ENCODE measurements at regions not wholly inside any gene's neighbourhood (a gene's known extent, or its start where the extent isn't known, plus 50 kb on each side); places are given as distances from the start of the nearest gene placed in this dataset.

DNA sequence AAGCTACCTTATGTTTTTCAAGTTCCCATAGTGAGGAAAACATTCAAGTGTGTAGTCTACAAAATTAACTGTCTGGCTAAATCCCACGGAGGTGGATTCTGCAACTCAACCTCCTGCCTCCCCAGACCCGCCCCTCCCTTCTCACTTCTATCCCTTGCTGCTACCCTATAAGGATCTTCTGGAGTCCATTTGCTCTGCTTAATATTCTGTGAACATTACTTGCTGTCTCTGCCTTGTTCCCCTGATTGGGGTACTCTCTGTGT, 163.2 kb downstream of the KCNE4 start:
- H3K27me3 ChIP-seq (ENCODE audit: control insufficient read depth, insufficient read depth, low read length): no peaks in the 10 kb centered on the region
- H3K9me3 ChIP-seq (ENCODE audit: control insufficient read depth, low read length): no peaks in the 10 kb centered on the region

DNA sequence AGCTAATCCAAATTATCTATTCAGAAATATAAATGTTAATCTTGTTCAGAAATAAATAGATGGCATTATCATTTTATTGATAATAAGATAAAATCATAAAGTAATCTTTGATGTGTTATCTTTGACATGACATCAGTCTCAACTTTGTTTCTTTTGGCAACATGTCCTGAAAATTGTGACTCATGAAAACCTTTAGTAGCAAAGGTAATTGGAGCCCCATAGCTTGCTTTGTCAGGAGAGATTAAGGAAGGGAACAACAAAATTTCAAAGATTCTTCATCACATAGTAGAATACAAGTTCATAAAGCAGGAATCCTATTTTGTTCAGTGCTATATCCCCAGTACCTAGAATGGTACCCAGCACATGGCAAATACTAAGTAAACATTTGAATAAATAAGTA, 165.4 kb downstream of the KCNE4 start:
- TF ChIP-seq, protein P1, sequence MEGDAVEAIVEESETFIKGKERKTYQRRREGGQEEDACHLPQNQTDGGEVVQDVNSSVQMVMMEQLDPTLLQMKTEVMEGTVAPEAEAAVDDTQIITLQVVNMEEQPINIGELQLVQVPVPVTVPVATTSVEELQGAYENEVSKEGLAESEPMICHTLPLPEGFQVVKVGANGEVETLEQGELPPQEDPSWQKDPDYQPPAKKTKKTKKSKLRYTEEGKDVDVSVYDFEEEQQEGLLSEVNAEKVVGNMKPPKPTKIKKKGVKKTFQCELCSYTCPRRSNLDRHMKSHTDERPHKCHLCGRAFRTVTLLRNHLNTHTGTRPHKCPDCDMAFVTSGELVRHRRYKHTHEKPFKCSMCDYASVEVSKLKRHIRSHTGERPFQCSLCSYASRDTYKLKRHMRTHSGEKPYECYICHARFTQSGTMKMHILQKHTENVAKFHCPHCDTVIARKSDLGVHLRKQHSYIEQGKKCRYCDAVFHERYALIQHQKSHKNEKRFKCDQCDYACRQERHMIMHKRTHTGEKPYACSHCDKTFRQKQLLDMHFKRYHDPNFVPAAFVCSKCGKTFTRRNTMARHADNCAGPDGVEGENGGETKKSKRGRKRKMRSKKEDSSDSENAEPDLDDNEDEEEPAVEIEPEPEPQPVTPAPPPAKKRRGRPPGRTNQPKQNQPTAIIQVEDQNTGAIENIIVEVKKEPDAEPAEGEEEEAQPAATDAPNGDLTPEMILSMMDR (IDR thresholded peaks at IDR 0.05): no peak
- Histone ChIP-seq H2AFZ (no peak overlapping the region), H3K27me3 (ENCODE audit: control insufficient read depth, insufficient read depth, low read length) (no peaks in the 10 kb centered on the region), H3K36me3 (ENCODE audit: control insufficient read depth, insufficient read depth, low read length) (no peaks in the 10 kb centered on the region), H3K27ac (no peak overlapping the region), H3K9me3 (ENCODE audit: control insufficient read depth, low read length) (no peaks in the 10 kb centered on the region), H3K4me2 (ENCODE audit: low read length) (no peak overlapping the region), H3K4me1 (no peaks in the 10 kb centered on the region), H3K9ac (no peak overlapping the region), H3K4me3 (ENCODE audit: low read depth, low read length) (no peak overlapping the region), H3K79me2 (no peaks in the 10 kb centered on the region)

More for the DNA sequence above, 163.2 kb downstream of the KCNE4 start:
- Histone ChIP-seq H3K79me2 (no peaks in the 10 kb centered on the region), H3K27ac (no peak overlapping the region), H3K36me3 (ENCODE audit: control insufficient read depth, insufficient read depth, low read length) (no peaks in the 10 kb centered on the region), H2AFZ (peak overlapping the region; percentile 13), H3K4me2 (ENCODE audit: low read length) (no peak overlapping the region), H3K4me1 (no peaks in the 10 kb centered on the region), H3K4me3 (ENCODE audit: low read depth, low read length) (no peak overlapping the region), H3K9ac (no peak overlapping the region)
- TF ChIP-seq, protein P1 (IDR thresholded peaks at IDR 0.05): no peak

DNA sequence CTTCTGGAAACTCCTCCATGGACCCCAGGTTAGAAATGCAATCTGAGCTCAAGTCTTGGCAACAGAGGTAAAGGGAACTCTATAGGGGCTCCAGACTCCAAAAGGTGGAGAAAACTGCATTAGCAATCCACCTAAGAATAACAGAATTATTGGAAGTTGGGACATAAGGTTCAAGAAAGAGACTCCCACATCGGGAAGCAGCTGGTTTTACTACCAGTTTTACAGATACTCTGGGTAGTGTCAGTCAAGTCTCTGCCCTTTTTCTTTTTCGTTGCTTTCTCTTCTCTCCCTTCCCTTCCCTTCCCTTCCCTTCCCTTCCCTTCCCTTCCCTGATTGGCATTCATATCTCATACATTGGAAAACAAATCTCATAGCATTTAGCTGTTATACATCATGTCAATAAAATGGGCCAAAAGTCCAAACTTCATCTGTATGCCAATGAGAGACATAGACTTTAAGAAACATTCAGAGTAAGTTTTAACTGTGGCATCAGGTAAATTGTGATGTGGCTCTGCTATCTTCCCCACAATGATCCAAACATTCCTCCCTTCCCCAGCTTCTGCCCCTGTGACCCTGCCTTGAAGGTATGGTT, 166.7 kb downstream of the KCNE4 start:
- Histone ChIP-seq H2AFZ (no peak overlapping the region), H3K9me3 (ENCODE audit: control insufficient read depth, low read length) (no peaks in the 10 kb centered on the region), H3K9ac (no peak overlapping the region), H3K27ac (no peak overlapping the region), H3K27me3 (ENCODE audit: control insufficient read depth, insufficient read depth, low read length) (no peaks in the 10 kb centered on the region), H3K36me3 (ENCODE audit: control insufficient read depth, insufficient read depth, low read length) (no peaks in the 10 kb centered on the region), H3K4me3 (ENCODE audit: low read depth, low read length) (no peak overlapping the region), H3K4me1 (no peaks in the 10 kb centered on the region), H3K4me2 (ENCODE audit: low read length) (no peak overlapping the region), H3K79me2 (no peaks in the 10 kb centered on the region)
- TF ChIP-seq, protein P1 (IDR thresholded peaks at IDR 0.05): no peak

DNA sequence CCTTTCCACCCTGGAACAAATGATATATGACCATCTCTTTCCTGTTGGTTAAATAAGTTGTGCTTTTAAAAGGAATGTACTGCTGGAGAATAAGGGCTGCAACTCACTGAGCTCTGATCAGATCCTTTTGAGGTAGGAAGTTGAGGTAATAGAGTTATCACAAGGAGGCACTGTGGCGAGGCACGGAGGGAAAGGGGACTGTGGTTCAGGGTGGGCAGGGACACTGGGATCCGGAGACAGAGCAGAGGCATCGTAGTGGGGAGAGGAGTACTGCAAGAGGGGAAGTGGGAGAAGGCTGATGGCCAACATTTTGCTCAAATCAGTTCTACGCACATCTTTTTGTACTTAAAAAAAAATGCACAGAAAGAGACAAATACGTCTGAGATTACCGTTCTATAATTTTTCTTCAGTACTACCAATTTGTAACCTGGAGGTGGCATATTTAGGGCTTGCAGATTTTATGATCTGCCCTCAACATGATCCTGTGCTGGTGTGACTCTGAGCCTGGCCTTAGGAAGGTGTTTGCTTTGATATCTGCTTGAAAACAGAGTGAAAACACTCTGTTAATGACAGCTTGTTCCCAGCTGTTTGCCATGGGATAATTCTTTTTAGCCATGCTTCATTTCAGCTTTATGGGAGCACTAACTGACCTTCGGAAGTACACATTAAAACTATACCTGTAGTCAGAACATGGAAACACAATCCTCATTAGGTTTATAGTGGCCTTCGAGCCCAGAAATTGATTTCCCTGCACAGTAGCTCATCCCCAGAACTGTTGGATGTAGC, 168.1 kb downstream of the KCNE4 start:
- no peak overlapping the region for H3K4me3 ChIP-seq (ENCODE audit: low read depth, low read length)
- no peaks in the 10 kb centered on the region for H3K9me3 ChIP-seq (ENCODE audit: control insufficient read depth, low read length)

More for the DNA sequence above, 168.1 kb downstream of the KCNE4 start:
- Histone ChIP-seq H3K27me3 (ENCODE audit: control insufficient read depth, insufficient read depth, low read length) (no peaks in the 10 kb centered on the region), H3K27ac (no peak overlapping the region), H2AFZ (no peak overlapping the region), H3K4me2 (ENCODE audit: low read length) (no peak overlapping the region), H3K4me1 (no peaks in the 10 kb centered on the region), H3K79me2 (no peaks in the 10 kb centered on the region), H3K9ac (no peak overlapping the region), H3K36me3 (ENCODE audit: control insufficient read depth, insufficient read depth, low read length) (no peaks in the 10 kb centered on the region)
- TF ChIP-seq, protein P1 (IDR thresholded peaks at IDR 0.05): no peak
